ENCODE measurements at regions not wholly inside any gene's neighbourhood (a gene's known extent, or its start where the extent isn't known, plus 50 kb on each side); places are given as distances from the start of the nearest gene placed in this dataset.

GRCh38 chr11:40010011-40010410 is 1449.4 kb downstream of the LRRC4C start:
- H3K9me3 ChIP-seq: no peaks in the 10 kb centered on the region
- H3K4me1 ChIP-seq: no peaks in the 10 kb centered on the region
- DNase-seq: no peak
- intact Hi-C loops (cut with DNase I; ENCODE audit: low total_unique reads): no loop called here
- no peak overlapping the region for H3K4me3 ChIP-seq
- TF ChIP-seq POLR2AphosphoS5 (IDR thresholded peaks at IDR 0.05): no peak
- no peak for TF ChIP-seq POLR2A (IDR thresholded peaks at IDR 0.05)
- TF ChIP-seq, protein P1, sequence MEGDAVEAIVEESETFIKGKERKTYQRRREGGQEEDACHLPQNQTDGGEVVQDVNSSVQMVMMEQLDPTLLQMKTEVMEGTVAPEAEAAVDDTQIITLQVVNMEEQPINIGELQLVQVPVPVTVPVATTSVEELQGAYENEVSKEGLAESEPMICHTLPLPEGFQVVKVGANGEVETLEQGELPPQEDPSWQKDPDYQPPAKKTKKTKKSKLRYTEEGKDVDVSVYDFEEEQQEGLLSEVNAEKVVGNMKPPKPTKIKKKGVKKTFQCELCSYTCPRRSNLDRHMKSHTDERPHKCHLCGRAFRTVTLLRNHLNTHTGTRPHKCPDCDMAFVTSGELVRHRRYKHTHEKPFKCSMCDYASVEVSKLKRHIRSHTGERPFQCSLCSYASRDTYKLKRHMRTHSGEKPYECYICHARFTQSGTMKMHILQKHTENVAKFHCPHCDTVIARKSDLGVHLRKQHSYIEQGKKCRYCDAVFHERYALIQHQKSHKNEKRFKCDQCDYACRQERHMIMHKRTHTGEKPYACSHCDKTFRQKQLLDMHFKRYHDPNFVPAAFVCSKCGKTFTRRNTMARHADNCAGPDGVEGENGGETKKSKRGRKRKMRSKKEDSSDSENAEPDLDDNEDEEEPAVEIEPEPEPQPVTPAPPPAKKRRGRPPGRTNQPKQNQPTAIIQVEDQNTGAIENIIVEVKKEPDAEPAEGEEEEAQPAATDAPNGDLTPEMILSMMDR (IDR thresholded peaks at IDR 0.05): no peak
- no peak for TF ChIP-seq EP300 (IDR thresholded peaks at IDR 0.05)
- WGBS, 5 donors: 74 to 81% (median 79%) methylated on average over 3 of the region's 3 CpGs
- H3K27me3 ChIP-seq: no peaks in the 10 kb centered on the region
- no peaks in the 10 kb centered on the region for H3K36me3 ChIP-seq
- H3K27ac ChIP-seq: no peak overlapping the region

DNA sequence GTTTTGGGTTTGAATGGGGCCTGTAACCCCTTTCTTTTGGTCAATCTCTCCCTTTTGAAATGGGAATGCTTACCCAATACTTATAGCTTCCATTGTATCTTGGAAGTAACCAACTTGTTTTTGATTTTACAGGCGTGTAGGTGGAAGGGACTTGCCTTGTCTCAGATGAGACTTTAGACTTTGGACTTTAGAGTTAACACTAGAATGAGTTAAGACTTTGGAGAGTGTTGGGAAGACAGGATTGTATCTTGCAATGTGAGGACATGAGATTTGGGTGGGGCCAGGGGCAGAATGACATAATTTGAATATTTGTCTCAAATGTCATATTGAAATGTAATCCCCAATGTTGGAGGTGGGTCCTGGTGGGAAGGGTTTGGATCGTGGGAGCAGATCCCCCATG is 1466.9 kb downstream of the LRRC4C start:
- intact Hi-C loops (cut with DNase I; ENCODE audit: low total_unique reads): no loop called here
- Histone ChIP-seq H3K4me3 (no peak overlapping the region), H3K9me3 (peaks cover 0 to under 1% (median 0%) of the 10 kb centered on the region in 4 donors), H3K27me3 (no peaks in the 10 kb centered on the region), H3K4me1 (no peaks in the 10 kb centered on the region), H3K27ac (no peak overlapping the region), H3K36me3 (no peaks in the 10 kb centered on the region)
- TF ChIP-seq POLR2A (IDR thresholded peaks at IDR 0.05) (no peak), EP300 (IDR thresholded peaks at IDR 0.05) (no peak), POLR2AphosphoS5 (IDR thresholded peaks at IDR 0.05) (no peak)
- TF ChIP-seq, protein P1 (IDR thresholded peaks at IDR 0.05): no peak
- 65 to 80% (median 70%) methylated on average over 2 of the region's 2 CpGs for WGBS, 5 donors
- DNase-seq: no peak

GRCh38 chr11:39990421-39990831 is 1469.0 kb downstream of the LRRC4C start:
- H3K36me3 ChIP-seq: no peaks in the 10 kb centered on the region
- 6 to 11% (median 9%) methylated on average over 6 of the region's 6 CpGs for WGBS, 5 donors

DNA sequence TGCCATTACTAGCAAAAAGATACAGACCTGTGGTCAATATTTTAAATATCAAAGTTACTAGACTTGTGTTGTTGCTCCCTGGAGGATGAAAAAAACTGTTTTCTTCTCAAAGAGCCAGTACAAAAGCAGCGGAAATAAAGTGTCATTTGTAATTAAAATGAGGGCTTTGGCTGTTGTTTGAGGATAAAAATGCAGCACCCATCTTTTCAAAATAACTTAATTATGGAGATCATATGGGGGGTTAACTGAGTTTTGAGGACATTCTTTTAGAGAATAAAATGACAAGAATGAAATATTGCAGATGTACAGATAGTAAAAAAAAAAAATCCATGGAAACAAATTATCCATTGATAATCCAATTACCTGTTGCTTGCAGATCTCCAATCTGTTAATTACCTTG is 1484.4 kb downstream of the LRRC4C start:
- no peak for DNase-seq
- no peaks in the 10 kb centered on the region for H3K9me3 ChIP-seq
- TF ChIP-seq, protein P1 (IDR thresholded peaks at IDR 0.05): no peak
- H3K27ac ChIP-seq: no peak overlapping the region
- H3K4me3 ChIP-seq: no peak overlapping the region
- no peaks in the 10 kb centered on the region for H3K36me3 ChIP-seq
- no peaks in the 10 kb centered on the region for H3K27me3 ChIP-seq
- WGBS, 5 donors: 76 to 98% (median 88%) methylated on average over 1 of the region's 1 CpG
- no peaks in the 10 kb centered on the region for H3K4me1 ChIP-seq
- intact Hi-C loops (cut with DNase I; ENCODE audit: low total_unique reads): no loop called here

More at GRCh38 chr11:39990421-39990831, 1469.0 kb downstream of the LRRC4C start:
- intact Hi-C loops (cut with DNase I; ENCODE audit: low total_unique reads): no loop called here
- Histone ChIP-seq H3K27ac (peak overlapping the region in 1 of 5 donors; percentile 56), H3K4me1 (no peaks in the 10 kb centered on the region), H3K27me3 (no peaks in the 10 kb centered on the region), H3K4me3 (no peak overlapping the region), H3K9me3 (peaks cover 0 to 4% (median 0%) of the 10 kb centered on the region in 4 donors)
- DNase-seq: peak in 1 of 2 donors; percentile 49
- TF ChIP-seq POLR2A (IDR thresholded peaks at IDR 0.05) (no peak), EP300 (IDR thresholded peaks at IDR 0.05) (no peak), POLR2AphosphoS5 (IDR thresholded peaks at IDR 0.05) (no peak)
- TF ChIP-seq, protein P1 (IDR thresholded peaks at IDR 0.05): no peak

Data from stomach (tissue), 8 donors.